ENCODE measurements at regions not wholly inside any gene's neighbourhood (a gene's known extent, or its start where the extent isn't known, plus 50 kb on each side); places are given as distances from the start of the nearest gene placed in this dataset.

- TF ChIP-seq POLR2A (IDR thresholded peaks at IDR 0.05), result no peak
- TF ChIP-seq CTCF (IDR thresholded peaks at IDR 0.05), result no peak
- WGBS, 2 donors, result 81 to 82% methylated on average over 9 of the region's 9 CpGs
- intact Hi-C loops (cut with DNase I; ENCODE audit: low total_unique reads), result no loop called here
Observed at GRCh38 chr10:35927990-35928488, 285.9 kb upstream of the FZD8 start.

GRCh38 chr10:35927341-35927740 is 285.2 kb upstream of the FZD8 start:
- 50 to 52% methylated on average over 7 of the region's 7 CpGs for WGBS, 2 donors
- H3K4me3 ChIP-seq (ENCODE audit: low read depth, poor library complexity, severe bottlenecking), result no peak overlapping the region
- TF ChIP-seq POLR2A (IDR thresholded peaks at IDR 0.05) (no peak), CTCF (IDR thresholded peaks at IDR 0.05) (no peak)
- intact Hi-C loops (cut with DNase I; ENCODE audit: low total_unique reads), result no loop called here
- DNase-seq (ENCODE audit: low spot score in 2 of 2), result no peak

More at GRCh38 chr10:35927990-35928488, 285.9 kb upstream of the FZD8 start:
- H3K4me3 ChIP-seq (ENCODE audit: low read depth, poor library complexity, severe bottlenecking), result no peak overlapping the region
- no peak for DNase-seq (ENCODE audit: low spot score in 2 of 2)

- no peak overlapping the region for H3K4me3 ChIP-seq (ENCODE audit: low read depth, poor library complexity, severe bottlenecking)
- DNase-seq (ENCODE audit: low spot score in 2 of 2), result no peak
- no peak for TF ChIP-seq POLR2A (IDR thresholded peaks at IDR 0.05)
- TF ChIP-seq CTCF (IDR thresholded peaks at IDR 0.05), result no peak
- 21 to 26% methylated on average over 1 of the region's 1 CpG for WGBS, 2 donors
- intact Hi-C loops (cut with DNase I; ENCODE audit: low total_unique reads), result no loop called here
Observed at GRCh38 chr10:35926846-35927245, 284.8 kb upstream of the FZD8 start.

- no peak for DNase-seq (ENCODE audit: low spot score in 2 of 2)
- intact Hi-C loops (cut with DNase I; ENCODE audit: low total_unique reads), result no loop called here
- no peak for TF ChIP-seq CTCF (IDR thresholded peaks at IDR 0.05)
- 36 to 55% methylated on average over 1 of the region's 1 CpG for WGBS, 2 donors
- H3K4me3 ChIP-seq (ENCODE audit: low read depth, poor library complexity, severe bottlenecking), result no peak overlapping the region
Observed at GRCh38 chr10:35925493-35925892, 283.4 kb upstream of the FZD8 start.

GRCh38 chr10:35924759-35925158 is 282.7 kb upstream of the FZD8 start:
- WGBS, 2 donors, result 68 to 76% methylated on average over 1 of the region's 1 CpG
- TF ChIP-seq POLR2A (IDR thresholded peaks at IDR 0.05), result no peak

GRCh38 chr10:35922876-35923600 is 280.9 kb upstream of the FZD8 start:
- intact Hi-C loops (cut with DNase I; ENCODE audit: low total_unique reads), result no loop called here
- 91 to 95% methylated on average over 4 of the region's 4 CpGs for WGBS, 2 donors
- no peak overlapping the region for H3K4me3 ChIP-seq (ENCODE audit: low read depth, poor library complexity, severe bottlenecking)
- no peak for DNase-seq (ENCODE audit: low spot score in 2 of 2)
- TF ChIP-seq POLR2A (IDR thresholded peaks at IDR 0.05) (no peak), CTCF (IDR thresholded peaks at IDR 0.05) (no peak)

More at GRCh38 chr10:35924759-35925158, 282.7 kb upstream of the FZD8 start:
- intact Hi-C loops (cut with DNase I; ENCODE audit: low total_unique reads), result no loop called here
- H3K4me3 ChIP-seq (ENCODE audit: low read depth, poor library complexity, severe bottlenecking), result no peak overlapping the region
- no peak for DNase-seq (ENCODE audit: low spot score in 2 of 2)

Data from lower leg skin (tissue), 4 donors.